WERI-Rb-1 (cell line): ENCODE measurements at regions not wholly inside any gene's neighbourhood (a gene's known extent, or its start where the extent isn't known, plus 50 kb on each side); places are given as distances from the start of the nearest gene placed in this dataset.

Source experiments
- DNase-seq: peaks from one replicate; pipeline ENCODE4 v3.0.0-alpha.2; 2020
- H3K27ac ChIP-seq: fragments of 250-450 bp; sonication (Bioruptor Pico); 2 replicates; pipeline ENCODE4 v1.5.1; 2020; ENCODE audit warnings: mild to moderate bottlenecking, moderate library complexity
- H3K27me3 ChIP-seq: fragments of 250-450 bp; sonication (Bioruptor Pico); 2 replicates; pipeline ENCODE4 v1.5.1; 2021; ENCODE audit warnings: mild to moderate bottlenecking, low read depth, moderate library complexity; ENCODE audit not compliant: insufficient read depth, severe bottlenecking
- H3K36me3 ChIP-seq: fragments of 250-450 bp; sonication (Bioruptor Pico); 2 replicates; pipeline ENCODE4 v1.5.1; 2020; ENCODE audit warnings: mild to moderate bottlenecking, moderate library complexity
- H3K4me3 ChIP-seq: 2 replicates; pipeline ENCODE4 v1.5.1; 2011; ENCODE audit warnings: low read depth, mild to moderate bottlenecking, control low read depth, low read length
- H3K9me3 ChIP-seq: fragments of 250-450 bp; sonication (Bioruptor Pico); 2 replicates; pipeline ENCODE4 v1.5.1; 2021; ENCODE audit warnings: mild to moderate bottlenecking, moderate library complexity; ENCODE audit not compliant: severe bottlenecking
- TF ChIP-seq, protein P1 (sequence below): IDR thresholded peaks from 2 replicates; pipeline ENCODE4 v1.5.1; 2011; ENCODE audit warnings: low read depth, mild to moderate bottlenecking, control low read depth, inconsistent platforms, low read length

DNA sequence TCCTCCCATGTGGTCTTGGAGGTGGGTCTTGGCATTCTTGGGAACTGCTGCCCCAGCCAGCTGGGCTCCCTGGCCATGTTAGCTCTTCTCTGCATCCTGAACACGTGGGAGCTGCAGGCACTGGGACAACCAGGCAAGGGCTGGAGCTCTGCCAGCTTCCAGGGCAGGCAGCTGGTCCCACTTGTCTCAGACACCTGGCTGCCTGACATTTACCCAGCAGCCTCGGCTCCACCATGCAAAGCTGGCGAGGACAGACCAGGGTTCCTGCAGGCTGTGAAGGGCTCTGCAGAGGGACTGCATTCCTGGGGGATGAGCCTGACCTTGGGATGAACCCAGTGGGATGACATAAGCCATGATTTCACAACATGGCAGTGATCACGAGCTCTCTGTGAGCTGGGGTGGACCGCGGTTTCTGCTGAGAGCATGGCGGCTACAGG lies 99.0 kb upstream of the TSHZ3 start:
- H3K36me3 ChIP-seq, result no peaks in the 10 kb centered on the region
- no peak for DNase-seq
- no peak overlapping the region for H3K27ac ChIP-seq
- peaks cover 2% of the 10 kb centered on the region for H3K9me3 ChIP-seq
- H3K4me3 ChIP-seq, result no peak overlapping the region
- H3K27me3 ChIP-seq, result no peaks in the 10 kb centered on the region
- TF ChIP-seq, protein P1, sequence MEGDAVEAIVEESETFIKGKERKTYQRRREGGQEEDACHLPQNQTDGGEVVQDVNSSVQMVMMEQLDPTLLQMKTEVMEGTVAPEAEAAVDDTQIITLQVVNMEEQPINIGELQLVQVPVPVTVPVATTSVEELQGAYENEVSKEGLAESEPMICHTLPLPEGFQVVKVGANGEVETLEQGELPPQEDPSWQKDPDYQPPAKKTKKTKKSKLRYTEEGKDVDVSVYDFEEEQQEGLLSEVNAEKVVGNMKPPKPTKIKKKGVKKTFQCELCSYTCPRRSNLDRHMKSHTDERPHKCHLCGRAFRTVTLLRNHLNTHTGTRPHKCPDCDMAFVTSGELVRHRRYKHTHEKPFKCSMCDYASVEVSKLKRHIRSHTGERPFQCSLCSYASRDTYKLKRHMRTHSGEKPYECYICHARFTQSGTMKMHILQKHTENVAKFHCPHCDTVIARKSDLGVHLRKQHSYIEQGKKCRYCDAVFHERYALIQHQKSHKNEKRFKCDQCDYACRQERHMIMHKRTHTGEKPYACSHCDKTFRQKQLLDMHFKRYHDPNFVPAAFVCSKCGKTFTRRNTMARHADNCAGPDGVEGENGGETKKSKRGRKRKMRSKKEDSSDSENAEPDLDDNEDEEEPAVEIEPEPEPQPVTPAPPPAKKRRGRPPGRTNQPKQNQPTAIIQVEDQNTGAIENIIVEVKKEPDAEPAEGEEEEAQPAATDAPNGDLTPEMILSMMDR, result no peak

DNA sequence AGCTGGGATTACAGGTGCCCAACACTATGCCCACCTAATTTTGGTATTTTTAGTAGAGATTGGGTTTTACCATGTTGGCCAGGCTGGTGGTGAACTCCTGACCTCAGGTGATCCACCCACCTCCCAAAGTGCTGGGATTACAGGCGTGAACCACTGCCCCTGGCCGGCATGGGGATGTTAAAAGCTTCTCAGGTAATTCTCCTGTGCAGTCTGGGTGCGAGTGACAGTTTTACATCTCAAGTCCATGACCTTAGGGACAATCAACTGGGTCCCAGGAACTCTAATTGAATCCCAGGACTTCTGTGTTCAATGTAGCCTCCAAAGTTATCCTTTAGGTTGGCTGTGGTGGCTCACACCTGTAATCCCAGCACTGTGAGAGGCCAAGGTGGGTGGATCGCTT lies 100.1 kb upstream of the TSHZ3 start:
- H3K9me3 ChIP-seq, result peaks cover 2% of the 10 kb centered on the region
- H3K36me3 ChIP-seq, result no peaks in the 10 kb centered on the region
- TF ChIP-seq, protein P1, result no peak
- no peaks in the 10 kb centered on the region for H3K27me3 ChIP-seq
- H3K4me3 ChIP-seq, result no peak overlapping the region
- no peak for DNase-seq
- no peak overlapping the region for H3K27ac ChIP-seq

DNA sequence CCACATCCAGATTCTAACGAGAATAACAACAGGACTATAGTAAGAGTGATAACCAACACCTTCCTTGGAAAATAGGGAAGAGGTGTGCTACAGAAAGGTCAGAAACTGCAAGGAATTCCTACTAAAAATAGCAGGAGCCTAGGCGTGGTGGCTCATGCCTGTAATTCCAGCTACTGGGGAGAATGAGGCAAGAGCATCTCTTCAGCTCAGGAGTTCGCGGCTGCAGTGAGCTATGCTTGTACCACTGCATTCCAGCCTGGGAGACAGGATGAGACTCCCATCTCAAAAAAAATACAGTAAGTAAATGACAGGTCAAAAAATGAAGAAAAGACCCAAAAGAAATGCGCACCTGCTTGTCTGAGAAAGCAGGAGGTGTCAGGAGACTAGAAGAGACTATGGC lies 101.5 kb upstream of the TSHZ3 start:
- no peak overlapping the region for H3K27ac ChIP-seq
- no peaks in the 10 kb centered on the region for H3K36me3 ChIP-seq
- DNase-seq, result no peak
- TF ChIP-seq, protein P1, result no peak
- no peak overlapping the region for H3K4me3 ChIP-seq
- H3K27me3 ChIP-seq, result no peaks in the 10 kb centered on the region
- H3K9me3 ChIP-seq, result no peaks in the 10 kb centered on the region

DNA sequence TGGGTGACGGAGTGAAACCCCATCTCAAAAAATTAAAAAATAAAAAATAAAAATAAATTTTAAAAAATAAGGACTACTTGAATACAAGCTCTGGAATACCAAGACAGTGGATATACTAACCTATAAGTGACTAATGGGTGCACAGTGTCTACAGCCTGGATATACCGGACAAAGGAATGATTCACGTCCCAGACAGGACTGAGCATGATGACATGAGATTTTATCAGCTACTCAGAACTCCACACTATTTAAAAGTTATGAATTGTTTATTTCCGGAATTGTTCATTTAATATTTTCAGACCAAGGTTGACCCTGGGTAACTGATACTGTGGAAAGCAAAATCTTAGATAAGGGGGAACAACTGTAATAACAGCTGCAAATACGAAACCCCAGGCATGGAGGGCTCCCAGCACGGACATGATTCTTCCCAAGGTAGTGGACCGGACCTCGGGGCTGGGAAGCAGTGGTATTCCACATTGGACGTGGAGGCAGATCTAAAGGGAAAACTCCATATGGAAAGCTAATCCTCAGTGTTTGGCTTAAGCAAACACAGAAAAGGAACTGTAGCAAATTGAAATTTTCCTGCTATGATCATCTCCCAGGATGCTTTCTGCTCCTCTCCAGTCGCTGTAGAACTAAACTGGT lies 102.6 kb upstream of the TSHZ3 start:
- H3K9me3 ChIP-seq, result no peaks in the 10 kb centered on the region

DNA sequence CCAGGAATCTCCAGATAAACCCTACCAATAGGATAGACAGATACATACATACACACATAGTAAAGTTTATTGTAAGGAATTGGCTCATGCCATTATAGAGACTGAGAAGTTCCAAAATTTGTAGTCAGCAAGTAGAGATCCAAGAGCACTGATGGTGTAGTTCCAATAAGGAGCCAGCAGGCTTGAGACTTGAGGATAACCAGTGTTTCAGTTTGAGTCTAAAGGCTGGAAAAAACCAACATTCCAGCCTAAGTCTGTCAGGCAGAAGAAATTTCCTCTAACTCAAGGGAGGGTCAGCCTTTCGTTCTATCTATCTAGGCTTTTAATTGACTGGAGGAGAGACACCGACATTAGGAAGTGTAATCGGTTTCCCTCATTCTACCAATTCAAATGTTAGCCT lies 110.2 kb upstream of the TSHZ3 start:
- H3K27me3 ChIP-seq, result no peaks in the 10 kb centered on the region
- DNase-seq, result no peak
- no peak overlapping the region for H3K27ac ChIP-seq
- TF ChIP-seq, protein P1, result no peak
- H3K4me3 ChIP-seq, result no peak overlapping the region
- no peaks in the 10 kb centered on the region for H3K9me3 ChIP-seq
- H3K36me3 ChIP-seq, result no peaks in the 10 kb centered on the region

More for the DNA sequence above, 102.6 kb upstream of the TSHZ3 start:
- H3K4me3 ChIP-seq, result no peak overlapping the region
- no peak overlapping the region for H3K27ac ChIP-seq
- H3K27me3 ChIP-seq, result no peaks in the 10 kb centered on the region
- no peaks in the 10 kb centered on the region for H3K36me3 ChIP-seq
- no peak for DNase-seq
- TF ChIP-seq, protein P1, result no peak
